ENCODE measurements at regions not wholly inside any gene's neighbourhood (a gene's known extent, or its start where the extent isn't known, plus 50 kb on each side); places are given as distances from the start of the nearest gene placed in this dataset.

- Mint-ChIP-seq H3K27ac (ENCODE audit: unreplicated experiment) (no peak overlapping the region), H3K9me3 (ENCODE audit: unreplicated experiment) (no peaks in the 10 kb centered on the region), H3K4me3 (ENCODE audit: unreplicated experiment) (no peak overlapping the region), H3K4me1 (ENCODE audit: low read depth, unreplicated experiment) (no peaks in the 10 kb centered on the region), H3K36me3 (ENCODE audit: insufficient read depth, unreplicated experiment) (no peaks in the 10 kb centered on the region), H3K27me3 (ENCODE audit: insufficient read depth, unreplicated experiment) (no peaks in the 10 kb centered on the region)
- ChIA-PET CTCF (no interaction called here), POLR2A (no interaction called here)
- no peaks in the 10 kb centered on the region; the same call in 1 of the 2 replicates for H3K27me3 ChIP-seq (replicated peaks; ENCODE audit: control insufficient read depth, insufficient read depth, low read length)
- no peak overlapping the region for H3K4me3 ChIP-seq (ENCODE audit: low read depth, low read length)
- H3K4me1 ChIP-seq, result no peaks in the 10 kb centered on the region
- BruUV-seq (replicated peaks), result no TSS peak
- no peak for DNase-seq
- TF ChIP-seq CTCF (IDR thresholded peaks at IDR 0.05; ENCODE audit: insufficient read depth in 1 of 2, low read depth in 1 of 2, low read length in 1 of 2, severe bottlenecking in 1 of 2, unreplicated experiment in 1 of 2), result no peak
- H3K9me3 ChIP-seq, result peaks cover 5% of the 10 kb centered on the region
- intact Hi-C loops (cut with micrococcal nuclease; ENCODE audit: unreplicated experiment), result no loop called here
- H3K36me3 ChIP-seq (ENCODE audit: control insufficient read depth, insufficient read depth, low read length), result no peaks in the 10 kb centered on the region
Measured at GRCh38 chr2:67974559-67975430, 88.0 kb downstream of the C1D start.

- Histone ChIP-seq H3K36me3 (ENCODE audit: control insufficient read depth, insufficient read depth, low read length) (no peaks in the 10 kb centered on the region), H3K4me1 (no peaks in the 10 kb centered on the region), H3K9me3 (peaks cover 9% of the 10 kb centered on the region), H3K4me3 (ENCODE audit: low read depth, low read length) (no peak overlapping the region), H3K27me3 (replicated peaks; ENCODE audit: control insufficient read depth, insufficient read depth, low read length) (no peaks in the 10 kb centered on the region; the same call in 1 of the 2 replicates)
- no peak for DNase-seq
- Mint-ChIP-seq H3K27me3 (ENCODE audit: insufficient read depth, unreplicated experiment) (no peaks in the 10 kb centered on the region), H3K36me3 (ENCODE audit: insufficient read depth, unreplicated experiment) (no peaks in the 10 kb centered on the region), H3K4me1 (ENCODE audit: low read depth, unreplicated experiment) (no peaks in the 10 kb centered on the region), H3K27ac (ENCODE audit: unreplicated experiment) (no peak overlapping the region), H3K4me3 (ENCODE audit: unreplicated experiment) (no peak overlapping the region), H3K9me3 (ENCODE audit: unreplicated experiment) (peaks cover 10% of the 10 kb centered on the region)
- ChIA-PET POLR2A (no interaction called here), CTCF (no interaction called here)
- TF ChIP-seq CTCF (IDR thresholded peaks at IDR 0.05; ENCODE audit: insufficient read depth in 1 of 2, low read depth in 1 of 2, low read length in 1 of 2, severe bottlenecking in 1 of 2, unreplicated experiment in 1 of 2), result no peak
- intact Hi-C loops (cut with micrococcal nuclease; ENCODE audit: unreplicated experiment), result no loop called here
- BruUV-seq (replicated peaks), result no TSS peak
Measured at GRCh38 chr2:67977464-67977863, 85.3 kb downstream of the C1D start.

GRCh38 chr2:67982956-67983355 is 79.8 kb downstream of the C1D start:
- intact Hi-C loops (cut with micrococcal nuclease; ENCODE audit: unreplicated experiment), result no loop called here
- Histone ChIP-seq H3K4me1 (no peaks in the 10 kb centered on the region), H3K27me3 (replicated peaks; ENCODE audit: control insufficient read depth, insufficient read depth, low read length) (no peaks in the 10 kb centered on the region), H3K4me3 (ENCODE audit: low read depth, low read length) (no peak overlapping the region), H3K9me3 (peaks cover 9% of the 10 kb centered on the region), H3K36me3 (ENCODE audit: control insufficient read depth, insufficient read depth, low read length) (no peaks in the 10 kb centered on the region)
- no peaks in the 10 kb centered on the region for H3K4me1 Mint-ChIP-seq (ENCODE audit: low read depth, unreplicated experiment)
- no peak overlapping the region for H3K27ac Mint-ChIP-seq (ENCODE audit: unreplicated experiment)
- H3K9me3 Mint-ChIP-seq (ENCODE audit: unreplicated experiment), result peaks cover 13% of the 10 kb centered on the region
- H3K36me3 Mint-ChIP-seq (ENCODE audit: insufficient read depth, unreplicated experiment), result no peaks in the 10 kb centered on the region
- peaks cover 5% of the 10 kb centered on the region for H3K27me3 Mint-ChIP-seq (ENCODE audit: insufficient read depth, unreplicated experiment)
- ChIA-PET POLR2A (no interaction called here), CTCF (interaction anchor here (0.6 kb wide), 1 partner anchor 48 kb away, joined by 3 read pairs; no protein-coding TSS in a partner anchor)
- no TSS peak for BruUV-seq (replicated peaks)
- DNase-seq, result no peak
- H3K4me3 Mint-ChIP-seq (ENCODE audit: unreplicated experiment), result no peak overlapping the region
- no peak for TF ChIP-seq CTCF (IDR thresholded peaks at IDR 0.05; ENCODE audit: insufficient read depth in 1 of 2, low read depth in 1 of 2, low read length in 1 of 2, severe bottlenecking in 1 of 2, unreplicated experiment in 1 of 2)
